ENCODE measurements at regions not wholly inside any gene's neighbourhood (a gene's known extent, or its start where the extent isn't known, plus 50 kb on each side); places are given as distances from the start of the nearest gene placed in this dataset.
"Not testable (repeated sequence)": the region's sequence is repeated elsewhere in the genome, so short reads cannot be mapped to it uniquely, and the experiment has no call there.

GRCh38 chr22:35170716-35171697 is 86.3 kb upstream of the HMGXB4 start:
- no peak for DNase-seq (ENCODE audit: low spot score in 2 of 2)
- H3K27me3 ChIP-seq (ENCODE audit: low read depth) = peaks cover 17% of the 10 kb centered on the region
- in situ Hi-C loops (cut with MboI; ENCODE audit: low sequenced_read_pairs) = no loop called here

GRCh38 chr22:35172442-35172841 is 84.9 kb upstream of the HMGXB4 start:
- H3K4me3 ChIP-seq = no peak overlapping the region
- H3K27me3 ChIP-seq (ENCODE audit: low read depth) = peaks cover 17% of the 10 kb centered on the region
- in situ Hi-C loops (cut with MboI; ENCODE audit: low sequenced_read_pairs) = no loop called here
- 0 out of 2 replicates have a peak, but pooled peaks cover 6% of the 10 kb centered on the region for H3K4me1 ChIP-seq
- no peak for DNase-seq (ENCODE audit: low spot score in 2 of 2)
- H3K36me3 ChIP-seq (replicated peaks) = no peaks in the 10 kb centered on the region
- no peaks in the 10 kb centered on the region for H3K9me3 ChIP-seq

More at GRCh38 chr22:35170716-35171697, 86.3 kb upstream of the HMGXB4 start:
- H3K36me3 ChIP-seq (replicated peaks) = no peaks in the 10 kb centered on the region
- H3K4me3 ChIP-seq = no peak overlapping the region
- H3K4me1 ChIP-seq = 0 out of 2 replicates have a peak, but pooled peaks cover 6% of the 10 kb centered on the region
- H3K9me3 ChIP-seq = no peaks in the 10 kb centered on the region

- H3K4me1 ChIP-seq = 0 out of 2 replicates have a peak, but pooled peaks cover 6% of the 10 kb centered on the region
- H3K36me3 ChIP-seq (replicated peaks) = no peaks in the 10 kb centered on the region
- no peaks in the 10 kb centered on the region for H3K9me3 ChIP-seq
- H3K27me3 ChIP-seq (ENCODE audit: low read depth) = peaks cover 17% of the 10 kb centered on the region
- no peak overlapping the region for H3K4me3 ChIP-seq
- no peak for DNase-seq (ENCODE audit: low spot score in 2 of 2)
- in situ Hi-C loops (cut with MboI; ENCODE audit: low sequenced_read_pairs) = no loop called here
Measured at GRCh38 chr22:35173655-35174054, 83.6 kb upstream of the HMGXB4 start.

GRCh38 chr22:35174401-35175038 is 82.8 kb upstream of the HMGXB4 start:
- no peaks in the 10 kb centered on the region for H3K9me3 ChIP-seq
- H3K4me1 ChIP-seq = 0 out of 2 replicates have a peak, but pooled peaks cover 6% of the 10 kb centered on the region
- no peaks in the 10 kb centered on the region for H3K36me3 ChIP-seq (replicated peaks)
- DNase-seq (ENCODE audit: low spot score in 2 of 2) = peak in 1 of 2 experiments; percentile 69
- peaks cover 17% of the 10 kb centered on the region for H3K27me3 ChIP-seq (ENCODE audit: low read depth)
- in situ Hi-C loops (cut with MboI; ENCODE audit: low sequenced_read_pairs) = no loop called here
- no peak overlapping the region for H3K4me3 ChIP-seq

GRCh38 chr22:35175392-35175791 is 81.9 kb upstream of the HMGXB4 start:
- Histone ChIP-seq H3K27me3 (ENCODE audit: low read depth) (peaks cover 17% of the 10 kb centered on the region), H3K4me3 (no peak overlapping the region), H3K9me3 (no peaks in the 10 kb centered on the region), H3K36me3 (replicated peaks) (no peaks in the 10 kb centered on the region), H3K4me1 (0 out of 2 replicates have a peak, but pooled peaks cover 6% of the 10 kb centered on the region)
- no peak for DNase-seq (ENCODE audit: low spot score in 2 of 2)
- in situ Hi-C loops (cut with MboI; ENCODE audit: low sequenced_read_pairs) = no loop called here

GRCh38 chr22:35177811-35178210 is 79.5 kb upstream of the HMGXB4 start:
- no peaks in the 10 kb centered on the region for H3K36me3 ChIP-seq (replicated peaks)
- in situ Hi-C loops (cut with MboI; ENCODE audit: low sequenced_read_pairs) = no loop called here
- no peak overlapping the region for H3K4me3 ChIP-seq
- no peaks in the 10 kb centered on the region for H3K9me3 ChIP-seq
- H3K4me1 ChIP-seq = 0 out of 2 replicates have a peak, but pooled peaks cover 6% of the 10 kb centered on the region
- H3K27me3 ChIP-seq (ENCODE audit: low read depth) = peaks cover 8% of the 10 kb centered on the region; the same call in 1 of the 2 replicates
- no peak for DNase-seq (ENCODE audit: low spot score in 2 of 2)

- no peak overlapping the region for H3K4me3 ChIP-seq
- no peaks in the 10 kb centered on the region for H3K9me3 ChIP-seq
- H3K27me3 ChIP-seq (ENCODE audit: low read depth) = peaks cover 2% of the 10 kb centered on the region; the same call in 1 of the 2 replicates
- H3K4me1 ChIP-seq = 0 out of 2 replicates have a peak, but pooled peaks cover 6% of the 10 kb centered on the region
- DNase-seq (ENCODE audit: low spot score in 2 of 2) = no peak
- no peaks in the 10 kb centered on the region for H3K36me3 ChIP-seq (replicated peaks)
- in situ Hi-C loops (cut with MboI; ENCODE audit: low sequenced_read_pairs) = no loop called here
Measured at GRCh38 chr22:35178446-35178845, 78.8 kb upstream of the HMGXB4 start.

- Histone ChIP-seq H3K4me3 (no peak overlapping the region), H3K27me3 (ENCODE audit: low read depth) (no peaks in the 10 kb centered on the region), H3K4me1 (no peaks in the 10 kb centered on the region), H3K36me3 (replicated peaks) (no peaks in the 10 kb centered on the region), H3K9me3 (no peaks in the 10 kb centered on the region; the same call in 1 of the 2 replicates)
- in situ Hi-C loops (cut with MboI; ENCODE audit: low sequenced_read_pairs) = no loop called here
- no peak for DNase-seq (ENCODE audit: low spot score in 2 of 2)
Measured at GRCh38 chr22:35183917-35184316, 73.4 kb upstream of the HMGXB4 start.

- in situ Hi-C loops (cut with MboI; ENCODE audit: low sequenced_read_pairs) = no loop called here
- no peaks in the 10 kb centered on the region for H3K4me1 ChIP-seq
- H3K27me3 ChIP-seq (ENCODE audit: low read depth) = no peaks in the 10 kb centered on the region
- no peaks in the 10 kb centered on the region; the same call in 1 of the 2 replicates for H3K9me3 ChIP-seq
- DNase-seq (ENCODE audit: low spot score in 2 of 2) = no peak
- H3K36me3 ChIP-seq (replicated peaks) = no peaks in the 10 kb centered on the region
- no peak overlapping the region for H3K4me3 ChIP-seq
Measured at GRCh38 chr22:35186492-35186891, 70.8 kb upstream of the HMGXB4 start.

- DNase-seq (ENCODE audit: low spot score in 2 of 2); H3K36me3 ChIP-seq (replicated peaks); H3K27me3 ChIP-seq (ENCODE audit: low read depth); H3K4me3 ChIP-seq; in situ Hi-C loops (cut with MboI; ENCODE audit: low sequenced_read_pairs); H3K4me1 ChIP-seq; H3K9me3 ChIP-seq: not testable (repeated sequence)
Measured at GRCh38 chr22:35188930-35189329, 68.4 kb upstream of the HMGXB4 start.

- Histone ChIP-seq H3K36me3 (replicated peaks) (no peaks in the 10 kb centered on the region), H3K9me3 (no peaks in the 10 kb centered on the region; the same call in 1 of the 2 replicates), H3K4me1 (no peaks in the 10 kb centered on the region), H3K27me3 (ENCODE audit: low read depth) (no peaks in the 10 kb centered on the region), H3K4me3 (no peak overlapping the region)
- in situ Hi-C loops (cut with MboI; ENCODE audit: low sequenced_read_pairs) = no loop called here
- no peak for DNase-seq (ENCODE audit: low spot score in 2 of 2)
Measured at GRCh38 chr22:35189559-35189958, 67.7 kb upstream of the HMGXB4 start.

- no peaks in the 10 kb centered on the region for H3K27me3 ChIP-seq (ENCODE audit: low read depth)
- no peaks in the 10 kb centered on the region for H3K4me1 ChIP-seq
- no peaks in the 10 kb centered on the region for H3K36me3 ChIP-seq (replicated peaks)
- in situ Hi-C loops (cut with MboI; ENCODE audit: low sequenced_read_pairs) = no loop called here
- DNase-seq (ENCODE audit: low spot score in 2 of 2) = no peak
- H3K9me3 ChIP-seq = no peaks in the 10 kb centered on the region; the same call in 1 of the 2 replicates
- no peak overlapping the region for H3K4me3 ChIP-seq
Measured at GRCh38 chr22:35191412-35191811, 65.9 kb upstream of the HMGXB4 start.

- no peaks in the 10 kb centered on the region; the same call in 1 of the 2 replicates for H3K9me3 ChIP-seq
- no peak for DNase-seq (ENCODE audit: low spot score in 2 of 2)
- in situ Hi-C loops (cut with MboI; ENCODE audit: low sequenced_read_pairs) = no loop called here
- H3K4me1 ChIP-seq = no peaks in the 10 kb centered on the region
- no peak overlapping the region for H3K4me3 ChIP-seq
- 0 out of 2 replicates have a peak, but pooled peaks cover 3% of the 10 kb centered on the region for H3K27me3 ChIP-seq (ENCODE audit: low read depth)
- no peaks in the 10 kb centered on the region for H3K36me3 ChIP-seq (replicated peaks)
Measured at GRCh38 chr22:35192129-35192918, 65.0 kb upstream of the HMGXB4 start.

All from HAP-1 (cell line).